Activated CD4-positive, alpha-beta memory T cell treated with anti-CD3 and anti-CD28 coated beads for 36 hours (primary cell): ENCODE measurements at regions not wholly inside any gene's neighbourhood (a gene's known extent, or its start where the extent isn't known, plus 50 kb on each side); places are given as distances from the start of the nearest gene placed in this dataset.
"Not testable (repeated sequence)": the region's sequence is repeated elsewhere in the genome, so short reads cannot be mapped to it uniquely, and the experiment has no call there.

Experiments
- CTCF ChIA-PET: fragments of 350-600 bp; sonication (Branson Sonifier 250); formaldehyde crosslinking; loops from one replicate; lab custom pipeline; 2021; ENCODE audit warnings: antibody characterized with exemption, inconsistent platforms; lab: Charles Lee
- POLR2A ChIA-PET: fragments of 350-600 bp; sonication (Branson Sonifier 250); formaldehyde crosslinking; loops from one replicate; lab custom pipeline; 2021; ENCODE audit warnings: antibody characterized with exemption; lab: Charles Lee
- DNase-seq: peaks from one replicate; pipeline ENCODE4 v3.0.0-alpha.2; 2020
- H3K27ac Mint-ChIP-seq: one replicate; pipeline ENCODE4 v1.8.0; 2021; ENCODE audit warnings: mixed read lengths
- H3K27me3 Mint-ChIP-seq: one replicate; pipeline ENCODE4 v1.8.0; 2021; ENCODE audit warnings: mixed read lengths
- H3K36me3 Mint-ChIP-seq: one replicate; pipeline ENCODE4 v1.8.0; 2021; ENCODE audit warnings: mixed read lengths
- H3K4me1 Mint-ChIP-seq: one replicate; pipeline ENCODE4 v1.8.0; 2021; ENCODE audit warnings: low read depth, mixed read lengths
- H3K4me3 Mint-ChIP-seq: one replicate; pipeline ENCODE4 v1.8.0; 2021; ENCODE audit warnings: mild to moderate bottlenecking, mixed read lengths
- H3K9me3 Mint-ChIP-seq: one replicate; pipeline ENCODE4 v1.8.0; 2021; ENCODE audit warnings: mixed read lengths
- intact Hi-C: fragments of 100-400 bp; cut with micrococcal nuclease; formaldehyde crosslinking; loops from one replicate; pipeline ENCODE4 v1.15.1; 2023

DNA sequence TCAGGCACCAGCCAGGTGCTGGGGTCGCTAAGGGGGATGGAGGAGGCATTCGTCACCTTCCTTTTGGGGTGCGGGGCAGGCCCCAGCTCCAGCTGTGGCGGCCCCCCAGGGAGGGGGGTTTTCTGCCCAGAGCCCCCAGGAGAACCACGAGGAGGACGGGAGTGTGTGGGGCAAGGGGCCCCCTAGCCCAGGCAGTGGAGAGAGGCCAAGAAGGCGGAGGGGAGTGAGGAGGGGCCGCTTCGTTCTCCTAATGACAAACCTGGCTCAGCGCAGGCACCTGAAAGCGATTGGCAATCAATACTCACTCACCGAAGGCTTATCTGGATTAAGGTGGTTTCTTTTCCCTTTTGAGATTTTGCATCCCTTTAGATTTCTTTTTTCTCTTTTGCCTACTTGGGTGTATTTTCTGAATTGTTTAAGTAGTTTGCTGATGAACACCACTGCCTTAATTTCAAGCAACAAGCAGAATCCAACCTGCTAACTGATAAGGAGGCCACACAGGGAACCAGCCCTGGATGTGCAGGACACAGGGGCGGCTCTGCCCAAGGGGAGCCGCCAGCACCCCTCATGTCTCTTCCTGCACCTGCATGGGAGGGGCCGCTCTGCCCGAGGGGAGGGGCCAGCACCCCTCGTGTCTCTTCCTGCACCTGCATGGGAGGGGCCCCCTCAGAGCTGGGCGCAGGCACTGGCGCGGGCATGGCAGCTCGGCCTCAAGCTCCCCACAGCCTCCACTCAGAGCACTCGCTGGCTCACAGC is 122.3 kb downstream of the BRD1 start:
- Mint-ChIP-seq H3K4me1 (no peaks in the 10 kb centered on the region), H3K27me3 (peaks cover 29% of the 10 kb centered on the region), H3K36me3 (peaks cover 3% of the 10 kb centered on the region), H3K4me3 (no peak overlapping the region), H3K9me3 (peaks cover 13% of the 10 kb centered on the region), H3K27ac (no peak overlapping the region)
- intact Hi-C loops = no loop called here
- CTCF ChIA-PET = no interaction called here
- no peak for DNase-seq
- POLR2A ChIA-PET = no interaction called here

DNA sequence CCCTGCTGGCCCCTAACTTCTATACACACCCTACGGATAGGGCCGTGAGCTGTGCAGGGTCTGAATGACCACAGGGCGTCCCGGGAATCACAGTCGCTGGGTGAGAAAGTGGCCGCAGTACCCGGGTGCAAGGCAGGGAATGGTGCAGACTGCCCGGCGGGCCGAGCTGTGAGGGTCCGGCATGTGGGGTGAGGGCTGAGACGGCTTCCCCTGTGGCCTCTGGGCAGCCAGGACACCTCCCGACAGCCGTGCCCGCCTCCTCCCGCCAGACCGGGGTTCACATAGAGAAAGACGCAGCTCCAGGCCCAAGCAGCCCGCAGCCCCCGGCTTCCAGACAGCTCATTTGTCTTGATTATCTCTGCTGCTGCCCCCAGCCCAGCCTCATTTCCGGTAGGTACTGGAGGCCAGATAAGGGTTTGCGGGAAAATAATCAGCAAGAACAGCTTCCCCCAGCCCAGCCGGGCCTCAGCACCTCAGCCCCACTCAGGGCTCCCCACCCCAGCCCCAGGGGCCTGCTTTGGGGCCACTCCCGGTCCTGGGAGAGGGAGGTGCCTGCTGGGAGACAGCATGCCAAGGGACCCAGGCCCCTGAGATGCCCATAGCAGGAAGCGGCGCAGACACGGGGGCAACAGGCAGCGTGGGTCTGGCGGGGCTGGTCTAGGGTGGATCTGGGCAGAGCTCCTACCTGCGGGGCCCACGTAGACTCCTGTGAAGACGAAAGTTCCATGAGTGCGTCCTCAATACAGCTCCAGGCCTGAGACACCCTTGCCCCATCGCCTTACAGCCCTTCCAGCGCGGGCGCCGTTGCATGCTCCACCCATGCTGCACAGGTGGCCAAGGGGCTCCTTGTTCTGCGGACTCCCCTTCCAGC is 123.1 kb downstream of the BRD1 start:
- H3K9me3 Mint-ChIP-seq = peaks cover 13% of the 10 kb centered on the region
- peaks cover 3% of the 10 kb centered on the region for H3K36me3 Mint-ChIP-seq
- intact Hi-C loops = no loop called here
- peaks cover 25% of the 10 kb centered on the region for H3K27me3 Mint-ChIP-seq
- H3K4me1 Mint-ChIP-seq = no peaks in the 10 kb centered on the region
- CTCF ChIA-PET = no interaction called here
- POLR2A ChIA-PET = no interaction called here
- H3K4me3 Mint-ChIP-seq = no peak overlapping the region
- no peak for DNase-seq
- no peak overlapping the region for H3K27ac Mint-ChIP-seq

DNA sequence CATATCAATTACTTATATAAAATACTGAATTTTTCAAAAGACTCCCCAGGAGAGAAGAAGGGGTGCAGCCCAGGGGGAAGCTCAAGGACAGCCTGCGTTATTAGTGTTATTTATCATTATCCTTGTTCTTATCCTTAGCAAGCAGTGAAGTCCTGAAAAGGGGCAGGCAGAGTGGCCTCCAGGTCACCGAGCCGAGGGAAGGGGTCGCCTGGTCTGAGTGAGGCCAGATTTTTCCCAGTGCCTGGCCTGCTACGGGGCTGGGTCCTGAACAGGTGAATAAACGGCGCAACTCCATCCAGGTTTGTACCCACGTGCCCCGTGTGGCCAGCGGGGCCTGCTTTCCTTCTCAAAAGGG is 123.7 kb downstream of the BRD1 start:
- intact Hi-C loops = no loop called here
- H3K4me3 Mint-ChIP-seq = no peak overlapping the region
- DNase-seq = no peak
- H3K27ac Mint-ChIP-seq = no peak overlapping the region
- H3K27me3 Mint-ChIP-seq = peaks cover 25% of the 10 kb centered on the region
- H3K36me3 Mint-ChIP-seq = peaks cover 3% of the 10 kb centered on the region
- POLR2A ChIA-PET = no interaction called here
- no peaks in the 10 kb centered on the region for H3K4me1 Mint-ChIP-seq
- CTCF ChIA-PET = no interaction called here
- peaks cover 13% of the 10 kb centered on the region for H3K9me3 Mint-ChIP-seq

DNA sequence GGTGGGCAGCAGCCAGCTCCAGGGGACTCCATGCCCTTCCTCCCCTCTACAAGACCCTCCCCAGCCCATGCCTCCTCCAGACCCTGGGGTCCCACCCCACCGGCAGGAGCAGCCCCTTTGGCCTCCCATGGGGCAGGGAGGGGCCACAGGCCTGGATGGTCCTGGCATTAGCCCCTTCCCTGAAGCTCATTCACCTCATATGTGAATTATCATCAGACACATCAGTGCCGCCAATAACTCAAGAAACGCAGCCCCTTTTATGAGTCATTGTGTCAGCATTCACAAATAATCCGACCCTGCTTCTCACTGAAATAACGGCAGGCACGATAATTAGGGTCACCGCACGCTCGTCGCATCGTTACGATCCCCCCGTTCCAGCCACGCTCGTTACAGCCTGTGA is 124.2 kb downstream of the BRD1 start:
- peaks cover 13% of the 10 kb centered on the region for H3K9me3 Mint-ChIP-seq
- H3K27ac Mint-ChIP-seq = no peak overlapping the region
- POLR2A ChIA-PET = no interaction called here
- intact Hi-C loops = no loop called here
- no peaks in the 10 kb centered on the region for H3K4me1 Mint-ChIP-seq
- peaks cover 25% of the 10 kb centered on the region for H3K27me3 Mint-ChIP-seq
- no peak for DNase-seq
- H3K36me3 Mint-ChIP-seq = peaks cover 3% of the 10 kb centered on the region
- CTCF ChIA-PET = no interaction called here
- no peak overlapping the region for H3K4me3 Mint-ChIP-seq

DNA sequence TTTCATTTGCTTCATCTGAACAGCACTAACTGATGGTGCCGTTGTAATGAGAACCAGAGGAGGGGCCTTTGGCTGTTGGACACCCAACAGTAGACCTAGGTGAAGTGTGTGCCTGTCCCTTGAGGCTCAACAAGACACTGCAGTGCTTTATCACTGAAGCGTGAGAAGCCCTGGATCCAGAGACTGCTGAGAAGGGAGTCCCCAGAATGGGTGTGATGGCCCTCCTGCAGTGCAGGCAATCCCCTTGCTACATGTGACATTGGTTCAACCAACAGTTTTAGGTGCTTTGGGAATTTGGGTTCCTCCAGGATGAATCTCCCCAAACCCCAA is 125.6 kb downstream of the BRD1 start:
- H3K27me3 Mint-ChIP-seq = peaks cover 27% of the 10 kb centered on the region
- no peak overlapping the region for H3K27ac Mint-ChIP-seq
- ChIA-PET CTCF (interaction anchor here (0.9 to 1.5 kb wide), 15 partner anchors 11 to 656 kb away, joined by 3 to 5 read pairs (median 3); no protein-coding TSS in a partner anchor), POLR2A (no interaction called here)
- DNase-seq = no peak
- H3K36me3 Mint-ChIP-seq = peaks cover 3% of the 10 kb centered on the region
- no peaks in the 10 kb centered on the region for H3K4me1 Mint-ChIP-seq
- intact Hi-C loops = no loop called here
- peaks cover 19% of the 10 kb centered on the region for H3K9me3 Mint-ChIP-seq
- H3K4me3 Mint-ChIP-seq = no peak overlapping the region

DNA sequence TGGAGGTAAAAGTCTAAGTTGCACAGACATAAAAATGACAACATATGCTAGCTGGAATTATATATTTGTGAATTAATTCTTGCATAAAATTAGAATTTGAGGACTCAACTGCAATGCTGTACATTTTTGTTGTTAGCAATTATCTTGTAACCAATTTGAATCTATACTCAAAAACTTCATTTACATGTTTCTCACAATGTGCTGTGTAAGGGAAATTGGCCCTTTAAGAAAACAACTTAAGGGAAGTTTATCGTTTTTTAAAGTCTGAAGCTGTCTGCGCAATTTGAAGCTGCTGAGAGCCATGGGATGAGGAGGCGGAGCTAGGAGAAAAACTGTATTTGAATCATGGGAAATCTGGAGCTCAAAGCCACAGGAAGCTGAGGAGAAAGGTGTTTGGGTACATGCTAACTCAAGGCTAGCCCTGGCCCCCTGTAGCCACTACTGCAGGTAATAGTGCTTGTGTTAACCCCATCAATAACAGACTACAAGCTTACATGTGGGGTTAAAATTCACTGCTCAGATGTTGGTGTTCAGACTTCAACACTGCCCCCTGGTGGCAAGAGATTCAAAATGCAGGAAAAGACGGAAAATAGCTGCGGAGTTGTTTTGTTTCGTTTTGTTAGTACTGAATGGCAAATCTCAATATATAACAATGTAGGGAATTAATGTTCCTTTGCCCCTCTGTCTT is 126.1 kb downstream of the BRD1 start:
- no peaks in the 10 kb centered on the region for H3K4me1 Mint-ChIP-seq
- peaks cover 20% of the 10 kb centered on the region for H3K9me3 Mint-ChIP-seq
- H3K36me3 Mint-ChIP-seq = peaks cover 3% of the 10 kb centered on the region
- no peak overlapping the region for H3K27ac Mint-ChIP-seq
- DNase-seq = no peak
- intact Hi-C loops = no loop called here
- CTCF ChIA-PET = interaction anchor here (0.9 to 1.5 kb wide), 15 partner anchors 10 to 655 kb away, joined by 3 to 5 read pairs (median 3); no protein-coding TSS in a partner anchor
- POLR2A ChIA-PET = no interaction called here
- no peak overlapping the region for H3K4me3 Mint-ChIP-seq
- H3K27me3 Mint-ChIP-seq = peaks cover 26% of the 10 kb centered on the region

DNA sequence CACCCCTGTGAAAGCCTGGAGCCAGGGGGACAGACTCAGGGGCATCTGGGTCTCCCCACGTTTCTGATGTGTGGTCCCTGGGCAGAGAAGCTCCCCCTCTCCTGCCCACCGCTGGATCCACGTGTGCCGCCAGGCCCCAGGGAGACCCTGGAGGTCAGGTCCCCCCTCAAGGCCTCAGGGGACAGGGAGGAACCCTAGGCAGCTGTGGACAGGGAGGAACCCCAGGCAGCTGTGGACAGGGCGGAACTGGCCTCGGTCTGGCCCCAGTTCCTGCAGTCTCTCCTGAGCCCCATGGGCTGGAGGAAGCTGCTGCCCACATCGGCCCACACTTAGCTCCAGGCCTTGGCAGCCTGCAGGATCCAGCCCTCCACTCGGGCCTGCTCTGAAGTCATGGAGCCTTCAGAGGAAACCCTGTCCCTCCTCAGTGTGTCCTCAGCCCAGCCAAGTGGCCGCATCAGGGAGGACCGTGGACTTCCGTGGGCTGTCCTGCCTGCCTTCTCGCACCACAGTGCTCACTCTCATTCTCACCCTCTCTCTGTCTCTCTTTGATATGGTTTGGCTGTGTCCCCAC is 127.7 kb downstream of the BRD1 start:
- CTCF ChIA-PET = no interaction called here

DNA sequence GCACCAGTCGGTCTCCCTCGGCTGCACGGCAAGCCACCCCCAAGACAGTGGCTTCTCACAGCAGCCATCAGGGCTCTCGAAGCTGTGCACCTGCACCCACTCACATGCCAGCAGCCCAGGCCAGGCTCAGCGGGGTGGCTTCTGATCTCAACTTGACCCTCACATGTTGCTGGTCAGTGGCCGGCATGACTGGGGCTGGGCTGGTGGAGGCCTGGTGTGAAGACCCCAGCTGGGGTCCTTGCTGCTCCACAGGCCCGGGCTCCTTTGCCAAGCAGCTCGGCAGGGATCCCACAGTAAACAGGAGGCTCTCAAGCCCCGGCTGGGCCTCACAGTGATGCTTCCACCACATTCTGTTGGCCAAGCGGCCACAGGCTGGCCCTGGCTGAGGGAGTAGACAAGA is 128.2 kb downstream of the BRD1 start:
- H3K4me1 Mint-ChIP-seq = no peaks in the 10 kb centered on the region
- no peak overlapping the region for H3K4me3 Mint-ChIP-seq
- CTCF ChIA-PET = no interaction called here
- DNase-seq = no peak
- no peak overlapping the region for H3K27ac Mint-ChIP-seq
- H3K36me3 Mint-ChIP-seq = peaks cover 3% of the 10 kb centered on the region
- intact Hi-C loops = no loop called here
- peaks cover 23% of the 10 kb centered on the region for H3K9me3 Mint-ChIP-seq
- POLR2A ChIA-PET = no interaction called here
- H3K27me3 Mint-ChIP-seq = peaks cover 18% of the 10 kb centered on the region

More for the DNA sequence above, 127.7 kb downstream of the BRD1 start:
- intact Hi-C loops = no loop called here
- POLR2A ChIA-PET = no interaction called here
- DNase-seq = no peak
- Mint-ChIP-seq H3K4me1 (no peaks in the 10 kb centered on the region), H3K27me3 (peaks cover 19% of the 10 kb centered on the region), H3K9me3 (peaks cover 23% of the 10 kb centered on the region), H3K27ac (no peak overlapping the region), H3K36me3 (peaks cover 3% of the 10 kb centered on the region), H3K4me3 (no peak overlapping the region)

DNA sequence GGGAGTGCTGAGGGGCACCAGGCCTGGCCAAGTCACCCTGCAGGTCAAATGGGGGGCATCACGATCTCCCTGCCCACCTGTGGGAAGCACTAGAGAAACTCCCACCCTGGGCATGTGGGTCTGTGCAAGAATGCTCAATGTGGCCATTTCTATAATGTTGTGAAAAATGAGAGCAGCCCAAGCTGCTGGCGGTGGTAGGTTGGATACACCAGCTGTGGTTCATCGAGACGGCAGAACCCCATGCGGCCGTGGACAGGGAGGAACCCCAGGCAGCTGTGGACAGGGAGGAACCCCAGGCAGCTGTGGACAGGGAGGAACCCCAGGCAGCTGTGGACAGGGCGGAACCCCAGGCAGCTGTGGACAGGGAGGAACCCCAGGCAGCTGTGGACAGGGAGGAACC is 129.1 kb downstream of the BRD1 start:
- peaks cover 14% of the 10 kb centered on the region for H3K27me3 Mint-ChIP-seq
- intact Hi-C loops, H3K4me3 Mint-ChIP-seq, H3K27ac Mint-ChIP-seq, CTCF ChIA-PET, DNase-seq, H3K4me1 Mint-ChIP-seq, H3K36me3 Mint-ChIP-seq, POLR2A ChIA-PET: not testable (repeated sequence)
- peaks cover 23% of the 10 kb centered on the region for H3K9me3 Mint-ChIP-seq

DNA sequence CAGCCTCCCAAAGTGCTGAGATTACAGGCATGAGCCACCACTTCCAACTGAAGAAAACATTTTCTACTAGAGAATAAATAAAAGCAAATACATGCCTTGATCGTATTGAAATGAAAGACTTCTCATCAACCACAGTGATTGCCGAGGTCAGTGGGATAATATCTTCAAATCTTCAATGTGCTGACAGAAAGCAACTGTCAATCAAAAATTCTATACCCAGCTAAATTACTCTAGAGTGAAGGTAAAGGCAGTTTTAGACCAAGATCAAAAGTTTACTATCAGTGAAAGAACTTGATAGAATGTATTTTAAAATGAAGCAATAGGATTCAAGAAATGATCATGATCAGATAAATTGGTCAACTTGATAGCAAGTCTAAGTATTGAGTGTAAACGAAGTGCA is 130.6 kb downstream of the BRD1 start:
- Mint-ChIP-seq H3K4me1 (no peaks in the 10 kb centered on the region), H3K27ac (no peak overlapping the region), H3K9me3 (peaks cover 17% of the 10 kb centered on the region), H3K27me3 (peaks cover 10% of the 10 kb centered on the region), H3K36me3 (no peaks in the 10 kb centered on the region), H3K4me3 (no peak overlapping the region)
- ChIA-PET CTCF (no interaction called here), POLR2A (no interaction called here)
- intact Hi-C loops = no loop called here
- no peak for DNase-seq

DNA sequence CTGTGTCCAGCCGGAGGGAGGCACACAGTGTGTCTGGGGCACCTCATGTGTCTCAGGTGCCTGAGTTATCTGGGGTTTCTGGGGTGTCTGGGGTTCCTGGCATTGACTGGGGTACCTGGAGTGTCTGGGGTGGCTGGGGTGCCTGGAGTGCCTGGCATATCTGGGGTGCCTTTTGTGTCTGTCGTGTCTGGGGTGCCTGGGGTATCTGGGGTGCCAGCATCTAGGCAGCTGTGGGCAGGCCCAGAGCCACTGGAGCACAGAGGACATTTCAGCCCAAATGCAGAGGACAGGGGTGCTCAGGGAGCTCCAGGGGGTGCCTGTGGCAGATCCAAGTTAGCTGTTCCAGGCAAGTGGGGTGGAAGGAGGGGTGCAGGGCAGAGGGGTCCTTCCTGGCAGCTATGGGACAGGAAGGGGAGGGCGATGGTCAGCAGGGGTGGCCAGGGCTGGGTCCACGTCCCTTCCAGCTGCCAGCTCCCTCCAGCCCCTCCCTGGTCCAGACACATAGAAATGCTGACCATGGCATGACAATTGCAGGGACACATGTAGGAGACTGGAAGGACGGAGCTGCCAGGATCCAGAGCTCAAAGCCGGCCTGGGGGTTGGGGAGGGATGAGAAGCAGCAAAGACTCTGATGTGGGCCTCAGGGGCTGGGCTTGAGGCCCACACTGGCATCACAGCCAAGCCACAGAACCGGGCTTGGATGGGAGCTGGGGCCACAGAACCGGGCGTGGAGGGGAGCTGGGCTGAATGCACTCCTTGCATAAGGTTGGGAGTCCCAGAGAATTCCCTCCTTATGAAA is 133.0 kb downstream of the BRD1 start:
- intact Hi-C loops = no loop called here
- CTCF ChIA-PET = no interaction called here
- H3K9me3 Mint-ChIP-seq = peaks cover 10% of the 10 kb centered on the region

More for the DNA sequence above, 133.0 kb downstream of the BRD1 start:
- Mint-ChIP-seq H3K27me3 (peaks cover 5% of the 10 kb centered on the region), H3K36me3 (no peaks in the 10 kb centered on the region), H3K27ac (no peak overlapping the region), H3K4me3 (no peak overlapping the region), H3K4me1 (no peaks in the 10 kb centered on the region)
- DNase-seq = no peak
- POLR2A ChIA-PET = no interaction called here
